ENCODE measurements at regions not wholly inside any gene's neighbourhood (a gene's known extent, or its start where the extent isn't known, plus 50 kb on each side); places are given as distances from the start of the nearest gene placed in this dataset.

- H3K4me1 ChIP-seq (ENCODE audit: control insufficient read depth in 1 of 2, insufficient read depth in 2 of 2, low read length in 2 of 2): no peaks in the 10 kb centered on the region
- no peak overlapping the region for H3K9ac ChIP-seq (ENCODE audit: low read depth in 1 of 2, low read length in 2 of 2)
- H3K4me3 ChIP-seq (ENCODE audit: low read depth in 1 of 2, low read length in 2 of 2): no peak overlapping the region
- H3K27ac ChIP-seq (ENCODE audit: low read depth, low read length): no peak overlapping the region
- H3K9me3 ChIP-seq (ENCODE audit: control insufficient read depth in 1 of 2, low read length in 2 of 2): no peaks in the 10 kb centered on the region
- H3K36me3 ChIP-seq (ENCODE audit: control insufficient read depth in 1 of 2, insufficient read depth in 2 of 2, low read length in 2 of 2): no peaks in the 10 kb centered on the region
- peaks cover 4 to 16% of the 10 kb centered on the region in 2 donors for H3K27me3 ChIP-seq (ENCODE audit: control insufficient read depth in 1 of 2, insufficient read depth in 2 of 2, low read length in 2 of 2)
Measured at GRCh38 chr20:58140787-58141425, 87.5 kb downstream of the ANKRD60 start.

- Histone ChIP-seq H3K27me3 (ENCODE audit: control insufficient read depth in 1 of 2, insufficient read depth in 2 of 2, low read length in 2 of 2) (peaks cover 10 to 18% of the 10 kb centered on the region in 2 donors), H3K4me3 (ENCODE audit: low read depth in 1 of 2, low read length in 2 of 2) (no peak overlapping the region), H3K4me1 (ENCODE audit: control insufficient read depth in 1 of 2, insufficient read depth in 2 of 2, low read length in 2 of 2) (peaks cover 5% of the 10 kb centered on the region in 2 donors), H3K27ac (ENCODE audit: low read depth, low read length) (no peak overlapping the region), H3K36me3 (ENCODE audit: control insufficient read depth in 1 of 2, insufficient read depth in 2 of 2, low read length in 2 of 2) (no peaks in the 10 kb centered on the region), H3K9me3 (ENCODE audit: control insufficient read depth in 1 of 2, low read length in 2 of 2) (no peaks in the 10 kb centered on the region), H3K9ac (ENCODE audit: low read depth in 1 of 2, low read length in 2 of 2) (no peak overlapping the region)
Measured at GRCh38 chr20:58139849-58140786, 88.3 kb downstream of the ANKRD60 start.

GRCh38 chr20:58138395-58138794 is 90.1 kb downstream of the ANKRD60 start:
- Histone ChIP-seq H3K27ac (ENCODE audit: low read depth, low read length) (no peak overlapping the region), H3K36me3 (ENCODE audit: control insufficient read depth in 1 of 2, insufficient read depth in 2 of 2, low read length in 2 of 2) (no peaks in the 10 kb centered on the region), H3K4me1 (ENCODE audit: control insufficient read depth in 1 of 2, insufficient read depth in 2 of 2, low read length in 2 of 2) (peaks cover 5% of the 10 kb centered on the region in 2 donors), H3K27me3 (ENCODE audit: control insufficient read depth in 1 of 2, insufficient read depth in 2 of 2, low read length in 2 of 2) (peaks cover 14 to 23% of the 10 kb centered on the region in 2 donors), H3K9ac (ENCODE audit: low read depth in 1 of 2, low read length in 2 of 2) (no peak overlapping the region), H3K9me3 (ENCODE audit: control insufficient read depth in 1 of 2, low read length in 2 of 2) (no peaks in the 10 kb centered on the region), H3K4me3 (ENCODE audit: low read depth in 1 of 2, low read length in 2 of 2) (no peak overlapping the region)

GRCh38 chr20:58137651-58138265 is 90.7 kb downstream of the ANKRD60 start:
- no peak overlapping the region for H3K27ac ChIP-seq (ENCODE audit: low read depth, low read length)
- peaks cover 14 to 23% of the 10 kb centered on the region in 2 donors for H3K27me3 ChIP-seq (ENCODE audit: control insufficient read depth in 1 of 2, insufficient read depth in 2 of 2, low read length in 2 of 2)
- H3K36me3 ChIP-seq (ENCODE audit: control insufficient read depth in 1 of 2, insufficient read depth in 2 of 2, low read length in 2 of 2): no peaks in the 10 kb centered on the region
- H3K9ac ChIP-seq (ENCODE audit: low read depth in 1 of 2, low read length in 2 of 2): no peak overlapping the region
- no peak overlapping the region for H3K4me3 ChIP-seq (ENCODE audit: low read depth in 1 of 2, low read length in 2 of 2)
- no peaks in the 10 kb centered on the region for H3K9me3 ChIP-seq (ENCODE audit: control insufficient read depth in 1 of 2, low read length in 2 of 2)
- peaks cover 5% of the 10 kb centered on the region in 2 donors for H3K4me1 ChIP-seq (ENCODE audit: control insufficient read depth in 1 of 2, insufficient read depth in 2 of 2, low read length in 2 of 2)

- no peak overlapping the region for H3K9ac ChIP-seq (ENCODE audit: low read depth in 1 of 2, low read length in 2 of 2)
- H3K4me1 ChIP-seq (ENCODE audit: control insufficient read depth in 1 of 2, insufficient read depth in 2 of 2, low read length in 2 of 2): peaks cover 5% of the 10 kb centered on the region in 2 donors
- H3K4me3 ChIP-seq (ENCODE audit: low read depth in 1 of 2, low read length in 2 of 2): no peak overlapping the region
- H3K36me3 ChIP-seq (ENCODE audit: control insufficient read depth in 1 of 2, insufficient read depth in 2 of 2, low read length in 2 of 2): no peaks in the 10 kb centered on the region
- H3K27me3 ChIP-seq (ENCODE audit: control insufficient read depth in 1 of 2, insufficient read depth in 2 of 2, low read length in 2 of 2): peaks cover 14 to 23% of the 10 kb centered on the region in 2 donors
- no peaks in the 10 kb centered on the region for H3K9me3 ChIP-seq (ENCODE audit: control insufficient read depth in 1 of 2, low read length in 2 of 2)
- H3K27ac ChIP-seq (ENCODE audit: low read depth, low read length): no peak overlapping the region
Measured at GRCh38 chr20:58137236-58137635, 91.2 kb downstream of the ANKRD60 start.

- H3K27me3 ChIP-seq (ENCODE audit: control insufficient read depth in 1 of 2, insufficient read depth in 2 of 2, low read length in 2 of 2): peaks cover 19 to 26% of the 10 kb centered on the region in 2 donors
- no peak overlapping the region for H3K4me3 ChIP-seq (ENCODE audit: low read depth in 1 of 2, low read length in 2 of 2)
- H3K9me3 ChIP-seq (ENCODE audit: control insufficient read depth in 1 of 2, low read length in 2 of 2): no peaks in the 10 kb centered on the region
Measured at GRCh38 chr20:58136149-58136484, 92.3 kb downstream of the ANKRD60 start.

GRCh38 chr20:58135441-58136148 is 92.9 kb downstream of the ANKRD60 start:
- no peak overlapping the region for H3K27ac ChIP-seq (ENCODE audit: low read depth, low read length)
- H3K27me3 ChIP-seq (ENCODE audit: control insufficient read depth in 1 of 2, insufficient read depth in 2 of 2, low read length in 2 of 2): peaks cover 19 to 26% of the 10 kb centered on the region in 2 donors
- H3K9ac ChIP-seq (ENCODE audit: low read depth in 1 of 2, low read length in 2 of 2): no peak overlapping the region
- H3K36me3 ChIP-seq (ENCODE audit: control insufficient read depth in 1 of 2, insufficient read depth in 2 of 2, low read length in 2 of 2): no peaks in the 10 kb centered on the region
- H3K9me3 ChIP-seq (ENCODE audit: control insufficient read depth in 1 of 2, low read length in 2 of 2): no peaks in the 10 kb centered on the region
- no peak overlapping the region for H3K4me3 ChIP-seq (ENCODE audit: low read depth in 1 of 2, low read length in 2 of 2)
- peaks cover 5% of the 10 kb centered on the region in 2 donors for H3K4me1 ChIP-seq (ENCODE audit: control insufficient read depth in 1 of 2, insufficient read depth in 2 of 2, low read length in 2 of 2)

More at GRCh38 chr20:58136149-58136484, 92.3 kb downstream of the ANKRD60 start:
- H3K9ac ChIP-seq (ENCODE audit: low read depth in 1 of 2, low read length in 2 of 2): no peak overlapping the region
- no peaks in the 10 kb centered on the region for H3K36me3 ChIP-seq (ENCODE audit: control insufficient read depth in 1 of 2, insufficient read depth in 2 of 2, low read length in 2 of 2)
- H3K4me1 ChIP-seq (ENCODE audit: control insufficient read depth in 1 of 2, insufficient read depth in 2 of 2, low read length in 2 of 2): peaks cover 5% of the 10 kb centered on the region in 2 donors
- no peak overlapping the region for H3K27ac ChIP-seq (ENCODE audit: low read depth, low read length)

- Histone ChIP-seq H3K36me3 (ENCODE audit: control insufficient read depth in 1 of 2, insufficient read depth in 2 of 2, low read length in 2 of 2) (no peaks in the 10 kb centered on the region), H3K9me3 (ENCODE audit: control insufficient read depth in 1 of 2, low read length in 2 of 2) (no peaks in the 10 kb centered on the region), H3K27ac (ENCODE audit: low read depth, low read length) (no peak overlapping the region), H3K9ac (ENCODE audit: low read depth in 1 of 2, low read length in 2 of 2) (no peak overlapping the region), H3K27me3 (ENCODE audit: control insufficient read depth in 1 of 2, insufficient read depth in 2 of 2, low read length in 2 of 2) (peaks cover 15 to 30% of the 10 kb centered on the region in 2 donors), H3K4me3 (ENCODE audit: low read depth in 1 of 2, low read length in 2 of 2) (no peak overlapping the region), H3K4me1 (ENCODE audit: control insufficient read depth in 1 of 2, insufficient read depth in 2 of 2, low read length in 2 of 2) (peaks cover 5% of the 10 kb centered on the region in 2 donors)
Measured at GRCh38 chr20:58133020-58133808, 95.2 kb downstream of the ANKRD60 start.

- no peaks in the 10 kb centered on the region for H3K36me3 ChIP-seq (ENCODE audit: control insufficient read depth in 1 of 2, insufficient read depth in 2 of 2, low read length in 2 of 2)
- no peak overlapping the region for H3K4me3 ChIP-seq (ENCODE audit: low read depth in 1 of 2, low read length in 2 of 2)
- peaks cover 5% of the 10 kb centered on the region in 2 donors for H3K4me1 ChIP-seq (ENCODE audit: control insufficient read depth in 1 of 2, insufficient read depth in 2 of 2, low read length in 2 of 2)
- no peak overlapping the region for H3K9ac ChIP-seq (ENCODE audit: low read depth in 1 of 2, low read length in 2 of 2)
- H3K27ac ChIP-seq (ENCODE audit: low read depth, low read length): no peak overlapping the region
- peaks cover 15 to 24% of the 10 kb centered on the region in 2 donors for H3K27me3 ChIP-seq (ENCODE audit: control insufficient read depth in 1 of 2, insufficient read depth in 2 of 2, low read length in 2 of 2)
- H3K9me3 ChIP-seq (ENCODE audit: control insufficient read depth in 1 of 2, low read length in 2 of 2): no peaks in the 10 kb centered on the region
Measured at GRCh38 chr20:58131551-58132142, 96.8 kb downstream of the ANKRD60 start.

Measured in duodenal mucosa (tissue), 2 donors.